GM03348 (cell line): ENCODE measurements at regions not wholly inside any gene's neighbourhood (a gene's known extent, or its start where the extent isn't known, plus 50 kb on each side); places are given as distances from the start of the nearest gene placed in this dataset.

Experiments
- DNase-seq: peaks from one replicate; pipeline ENCODE4 v3.0.0; 2012; ENCODE audit warnings: low spot score

DNA sequence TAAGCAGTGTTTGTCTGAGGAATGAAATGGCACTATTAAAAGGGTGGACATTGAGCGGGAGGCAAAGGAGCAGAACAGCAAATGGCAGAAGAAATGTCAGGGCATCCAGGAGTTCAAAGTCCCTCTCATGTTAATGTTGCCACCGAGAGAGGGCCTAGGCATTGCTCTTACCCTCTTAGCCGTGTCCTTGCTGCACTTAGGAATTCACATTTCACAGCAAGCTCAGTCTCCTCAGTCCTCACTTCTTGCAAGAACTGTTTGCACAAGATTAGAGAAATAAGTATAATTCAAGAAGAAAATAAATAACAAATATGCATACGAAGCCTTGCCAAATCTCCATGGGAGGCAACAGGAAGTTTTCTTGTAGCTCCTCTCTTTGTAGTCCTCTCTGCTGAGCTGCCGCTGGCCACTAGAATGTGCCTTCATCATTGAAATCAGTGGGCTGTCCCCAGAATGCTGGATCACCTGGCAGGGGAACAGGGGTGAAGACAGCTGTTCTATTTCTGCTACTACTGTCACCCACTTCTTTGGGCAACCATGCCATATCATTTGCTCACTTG lies 205.8 kb downstream of the ZNF326 start:
- DNase-seq, result no peak

GRCh38 chr1:90198616-90199332 lies 203.9 kb downstream of the ZNF326 start:
- no peak for DNase-seq

DNA sequence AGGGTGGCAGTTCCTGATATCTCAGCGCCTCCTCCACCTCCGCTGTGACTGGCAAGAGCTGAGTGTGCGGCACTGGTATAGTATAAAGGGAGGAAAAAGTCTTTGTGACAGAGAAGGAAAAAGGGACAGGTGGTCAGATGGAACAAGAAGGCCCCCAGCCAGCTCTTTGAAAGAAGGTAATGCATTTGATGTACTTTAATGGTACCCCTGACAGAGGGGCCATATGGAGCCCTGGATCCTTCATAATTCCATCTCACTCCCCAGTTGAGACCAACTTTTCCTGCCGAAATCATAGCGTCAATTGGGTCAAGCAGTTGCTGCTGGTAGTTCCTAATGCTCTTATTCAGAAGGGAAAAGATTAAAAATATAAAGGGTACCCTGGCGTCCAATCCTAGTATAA lies 198.2 kb downstream of the ZNF326 start:
- DNase-seq, result no peak

DNA sequence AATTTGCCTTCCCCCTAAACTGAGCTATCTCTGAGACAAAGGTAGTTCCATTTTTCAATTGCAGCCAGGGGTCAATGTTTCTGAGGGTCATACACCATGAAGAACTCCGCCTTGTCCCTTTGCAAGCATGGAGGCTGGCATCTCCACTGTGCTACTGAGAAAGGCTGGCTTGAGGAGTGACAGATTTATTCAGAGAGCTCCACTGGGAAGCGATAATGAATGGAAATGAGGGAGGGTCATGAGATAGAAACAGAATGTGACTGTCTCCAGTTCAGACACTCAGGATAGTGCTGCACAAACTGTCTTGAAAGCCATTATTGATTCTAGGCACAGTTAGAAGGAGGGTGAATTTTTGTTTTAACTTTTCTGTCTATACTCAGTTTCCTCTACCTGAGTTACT lies 197.5 kb downstream of the ZNF326 start:
- DNase-seq, result no peak

DNA sequence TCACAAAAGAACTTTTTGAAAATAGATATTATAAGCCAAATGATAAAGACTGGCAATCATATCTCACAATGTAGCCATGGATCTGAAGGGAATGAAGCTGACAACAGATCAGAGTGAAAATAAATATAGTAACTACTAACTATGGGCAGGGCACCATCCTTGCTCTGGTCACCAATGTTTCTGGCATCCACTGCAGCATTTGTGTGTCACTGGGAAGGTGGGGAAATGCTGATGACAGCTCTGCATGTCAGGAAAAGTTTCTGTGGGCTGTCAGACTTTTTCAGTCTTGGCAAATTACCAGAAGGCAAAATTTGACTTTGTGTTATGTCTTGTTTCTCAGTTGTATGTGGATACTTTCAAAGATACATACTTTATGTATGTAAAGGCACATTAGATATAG lies 195.6 kb downstream of the ZNF326 start:
- DNase-seq, result no peak

DNA sequence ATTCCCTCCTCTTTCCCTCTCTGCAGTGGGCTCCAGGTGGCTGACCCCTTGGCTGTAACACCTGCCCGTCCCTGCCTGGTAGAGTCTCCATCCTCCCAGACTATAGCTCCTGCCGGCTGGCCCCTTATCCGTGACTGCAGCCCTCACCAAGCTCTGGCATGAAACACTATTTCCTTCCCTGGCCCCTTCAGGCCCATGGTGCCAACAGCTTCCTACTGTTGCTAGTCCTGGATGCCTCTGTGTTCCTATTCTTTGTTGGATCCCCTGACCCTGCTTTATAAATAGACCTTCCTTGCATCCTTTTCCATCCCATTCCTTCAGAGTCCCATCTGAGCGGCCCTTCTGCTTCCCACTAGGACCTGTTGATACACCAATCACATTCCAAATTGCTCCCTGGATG lies 195.0 kb downstream of the ZNF326 start:
- no peak for DNase-seq

GRCh38 chr1:90187323-90187585 lies 192.3 kb downstream of the ZNF326 start:
- DNase-seq, result no peak

DNA sequence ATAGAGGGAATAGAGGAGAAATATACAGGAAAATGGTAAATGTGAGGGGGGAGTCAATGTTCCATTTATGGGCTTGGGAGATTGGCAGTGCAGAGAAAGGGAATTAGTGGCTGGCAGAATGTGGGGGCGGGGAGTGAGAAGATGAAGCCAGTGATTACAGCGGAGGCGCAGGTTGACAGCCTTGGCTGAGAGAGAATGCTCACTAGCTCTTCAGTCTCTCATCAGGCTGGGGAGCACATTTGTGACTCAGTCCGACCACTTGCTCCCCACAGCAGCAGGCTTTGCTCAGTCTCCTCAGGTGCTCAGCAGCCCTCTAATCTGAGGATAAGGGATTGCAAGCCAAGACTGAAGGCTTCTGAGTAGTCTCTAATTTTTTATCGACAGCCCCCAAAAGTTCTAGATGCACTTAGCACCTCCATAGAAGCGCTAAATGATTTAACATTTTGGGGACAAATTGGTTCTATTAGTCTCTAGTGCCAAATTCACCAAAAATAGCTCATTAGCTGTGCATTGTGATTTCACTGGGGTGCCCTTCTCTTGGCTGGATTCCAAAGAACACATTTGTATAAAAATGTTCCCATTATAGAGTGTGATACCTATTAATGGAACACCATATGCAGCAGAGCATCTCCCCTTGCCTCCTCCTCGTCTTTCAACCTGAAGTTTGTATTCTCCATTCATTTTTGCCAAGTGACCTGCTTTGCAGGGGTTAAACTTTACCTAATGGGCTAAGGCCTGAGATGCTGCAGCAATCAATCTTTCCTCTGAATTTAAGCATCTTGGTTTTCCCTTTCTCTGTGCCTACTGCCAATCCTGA lies 191.8 kb downstream of the ZNF326 start:
- no peak for DNase-seq

GRCh38 chr1:90176530-90176929 lies 181.6 kb downstream of the ZNF326 start:
- DNase-seq, result no peak

DNA sequence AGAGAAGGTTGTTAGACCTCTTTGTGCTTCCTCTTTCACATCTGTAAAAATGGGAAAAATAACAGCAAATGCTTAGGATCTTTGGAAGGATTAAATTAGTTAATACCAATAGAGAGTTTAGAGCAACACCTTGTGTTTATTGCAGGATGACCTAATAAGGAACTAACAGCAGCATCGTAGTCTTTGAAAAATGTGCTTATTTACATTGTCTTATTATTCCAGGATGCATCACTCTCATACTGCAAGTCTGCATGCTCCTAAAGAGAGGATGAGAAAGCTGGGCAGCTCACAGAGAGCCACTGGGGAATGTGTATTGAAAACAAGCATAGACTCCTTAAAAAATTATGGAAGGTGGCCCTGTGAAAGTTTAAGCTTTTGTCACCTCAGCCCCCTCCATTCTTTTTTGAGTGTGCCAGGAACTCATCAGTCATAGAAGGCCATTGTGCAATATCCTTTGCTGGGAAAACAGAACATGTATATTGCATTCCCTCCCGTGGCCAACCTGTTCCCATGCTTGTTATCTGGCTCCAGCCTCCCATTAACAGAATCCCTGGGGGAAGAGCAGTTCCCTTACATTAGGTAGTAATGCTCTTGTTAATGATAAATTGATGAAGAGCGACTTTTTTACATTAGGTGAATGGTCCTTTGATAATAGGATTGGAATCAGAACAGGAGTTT lies 180.7 kb downstream of the ZNF326 start:
- DNase-seq, result no peak

GRCh38 chr1:90174246-90174645 lies 179.3 kb downstream of the ZNF326 start:
- DNase-seq, result no peak

DNA sequence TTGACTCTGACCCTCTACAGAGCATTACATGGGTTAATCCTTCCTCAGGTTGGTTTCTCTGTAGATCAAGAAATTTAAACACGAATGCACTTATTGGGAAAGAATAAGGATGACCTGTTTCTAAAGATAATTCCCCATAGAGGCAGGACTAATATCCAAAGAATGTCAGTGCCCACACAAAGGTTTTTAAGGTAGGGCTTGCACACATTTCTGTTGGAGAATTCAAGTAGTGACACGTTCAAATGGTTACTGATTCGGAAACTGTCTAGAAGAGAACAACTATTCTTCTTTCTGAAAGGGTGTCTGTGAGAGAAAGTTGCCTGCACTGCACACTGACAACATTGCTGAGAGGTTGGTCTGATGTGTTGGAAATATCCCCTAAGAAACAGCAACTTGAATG lies 167.3 kb downstream of the ZNF326 start:
- DNase-seq, result no peak

DNA sequence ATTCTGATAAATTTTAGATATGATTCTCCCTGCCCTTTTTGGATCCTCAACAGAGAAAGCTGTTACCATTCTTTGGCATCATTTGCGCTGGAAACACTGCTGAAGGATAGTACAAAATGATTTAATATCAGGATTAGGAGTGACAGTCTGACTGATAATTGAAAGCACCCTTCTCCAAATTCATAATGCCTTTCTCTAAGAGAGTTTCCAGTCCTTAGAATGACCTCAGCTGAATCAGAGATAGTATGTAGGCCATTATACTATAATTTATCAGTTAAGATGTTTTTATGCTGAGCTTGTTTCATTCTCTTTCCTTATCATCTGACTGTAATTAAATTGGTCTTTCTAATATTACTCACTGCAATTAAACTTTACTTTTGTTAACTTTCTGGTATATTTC lies 166.7 kb downstream of the ZNF326 start:
- DNase-seq, result no peak

- DNase-seq, result no peak
These were observed 161.0 kb downstream of the ZNF326 start for GRCh38 chr1:90155721-90156487.

DNA sequence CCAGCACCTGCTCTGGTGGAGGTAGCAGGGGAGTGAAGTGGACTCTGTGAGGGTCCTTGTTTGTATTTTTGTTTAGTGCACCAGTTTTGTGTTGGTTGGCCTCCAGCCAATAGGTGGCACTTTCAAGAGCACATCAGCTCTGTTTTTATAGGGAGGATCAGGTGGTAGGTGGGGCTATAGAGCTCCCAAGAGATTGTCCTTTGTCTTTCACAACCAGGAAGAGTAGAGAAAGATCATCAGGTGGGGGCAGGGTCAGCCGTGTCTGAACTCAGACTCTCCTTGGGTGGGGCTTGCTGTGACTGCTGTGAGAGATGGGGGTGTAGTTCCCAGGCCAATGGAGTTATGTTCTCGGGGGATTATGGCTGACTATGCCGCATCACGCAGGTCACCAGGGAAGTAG lies 159.8 kb downstream of the ZNF326 start:
- no peak for DNase-seq

GRCh38 chr1:90149101-90149500 lies 154.2 kb downstream of the ZNF326 start:
- DNase-seq, result no peak

GRCh38 chr1:90147093-90147492 lies 152.2 kb downstream of the ZNF326 start:
- DNase-seq, result no peak

GRCh38 chr1:90144820-90145219 lies 149.9 kb downstream of the ZNF326 start:
- no peak for DNase-seq

- DNase-seq, result no peak
These were observed 148.7 kb downstream of the ZNF326 start for GRCh38 chr1:90143591-90143990.

DNA sequence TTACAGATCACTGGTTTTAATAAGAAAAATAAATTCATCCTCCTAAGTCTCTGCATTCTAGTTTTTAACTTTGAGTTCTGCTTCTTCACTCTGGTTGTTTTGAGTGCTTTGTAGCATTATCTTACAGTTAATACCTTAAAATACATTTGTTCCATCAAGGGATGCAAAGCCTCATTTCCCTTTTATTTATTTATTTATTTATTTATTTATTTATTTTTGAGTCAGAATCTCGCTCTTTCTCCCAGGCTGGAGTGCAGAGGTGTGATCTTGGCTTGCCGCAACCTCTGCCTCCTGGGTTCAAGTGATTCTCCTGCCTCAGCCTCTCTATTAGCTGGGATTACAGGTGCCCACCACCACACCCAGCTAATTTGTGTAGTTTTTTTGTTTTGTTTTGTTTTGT lies 147.8 kb downstream of the ZNF326 start:
- no peak for DNase-seq

- DNase-seq, result no peak
These were observed 144.9 kb downstream of the ZNF326 start for GRCh38 chr1:90139837-90140236.

GRCh38 chr1:90135286-90135685 lies 140.4 kb downstream of the ZNF326 start:
- DNase-seq, result no peak
